Mesenteric fat pad (tissue), 1 donor: ENCODE measurements at regions not wholly inside any gene's neighbourhood (a gene's known extent, or its start where the extent isn't known, plus 50 kb on each side); places are given as distances from the start of the nearest gene placed in this dataset.
"Not testable (repeated sequence)": the region's sequence is repeated elsewhere in the genome, so short reads cannot be mapped to it uniquely, and the experiment has no call there.

Source experiments
- DNase-seq: peaks from one replicate; pipeline ENCODE4 v3.0.0-alpha.2; 2020; ENCODE audit warnings: low spot score
- donor health status: DM: yes; HTN: yes; CAD: no.

GRCh38 chr20:22844959-22845358 is 190.2 kb upstream of the SSTR4 start:
- no peak for DNase-seq

GRCh38 chr20:22846863-22847262 is 188.2 kb upstream of the SSTR4 start:
- DNase-seq: no peak

- no peak for DNase-seq
Observed at GRCh38 chr20:22848364-22848763, 186.7 kb upstream of the SSTR4 start.

- DNase-seq: not testable (repeated sequence)
Observed at GRCh38 chr20:22851679-22852346, 183.3 kb upstream of the SSTR4 start.

- DNase-seq: no peak
Observed at GRCh38 chr20:22861231-22861980, 173.7 kb upstream of the SSTR4 start.

- DNase-seq: no peak
Observed at GRCh38 chr20:22861990-22862389, 173.1 kb upstream of the SSTR4 start.

DNA sequence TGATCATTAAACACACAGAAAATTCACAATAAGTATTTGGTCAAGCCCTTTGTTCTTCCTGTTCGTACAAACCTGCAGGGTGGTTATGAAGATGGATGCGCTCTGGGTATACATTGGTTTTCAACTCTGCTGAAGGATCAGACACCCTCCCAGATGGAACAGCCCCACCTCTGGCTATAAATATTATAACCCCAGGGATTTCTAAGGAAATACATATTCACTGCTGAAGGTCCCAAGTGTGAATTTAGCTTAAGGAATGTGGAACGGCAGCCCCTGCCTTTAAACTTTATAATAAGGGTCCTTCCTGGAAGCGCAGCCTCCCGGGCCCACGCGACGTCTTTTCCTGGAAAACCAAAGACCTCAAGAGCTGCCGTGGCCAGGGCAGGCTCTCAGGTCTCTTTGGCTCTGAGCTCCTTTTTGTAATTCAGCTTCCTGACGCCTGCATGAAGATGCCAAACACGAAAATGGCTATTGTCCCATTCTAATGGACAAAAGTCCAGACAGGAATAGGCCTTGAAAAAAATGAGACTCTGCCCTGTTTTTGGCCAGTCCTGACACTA is 172.4 kb upstream of the SSTR4 start:
- no peak for DNase-seq

DNA sequence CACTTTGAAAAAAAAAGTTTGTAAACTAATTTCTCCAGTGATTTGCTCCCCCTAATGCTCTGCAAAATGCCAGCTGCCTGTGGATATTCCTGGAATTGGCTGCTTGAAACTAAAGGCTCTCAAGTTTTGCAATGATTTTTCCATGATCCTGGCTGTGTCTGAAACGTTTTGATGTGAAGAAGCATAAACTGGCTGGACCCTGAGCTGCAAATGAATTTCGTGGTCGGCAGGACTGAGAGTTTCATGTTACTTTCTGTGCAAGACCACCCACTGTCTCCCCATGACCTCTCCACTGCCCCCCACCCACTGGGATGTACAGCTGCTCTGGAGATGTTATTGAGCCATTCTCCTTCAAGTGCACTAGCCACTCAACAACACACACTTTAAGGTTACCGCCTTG is 171.3 kb upstream of the SSTR4 start:
- DNase-seq: no peak

- DNase-seq: no peak
Observed at GRCh38 chr20:22866812-22867341, 168.2 kb upstream of the SSTR4 start.

GRCh38 chr20:22878166-22878565 is 156.9 kb upstream of the SSTR4 start:
- no peak for DNase-seq

DNA sequence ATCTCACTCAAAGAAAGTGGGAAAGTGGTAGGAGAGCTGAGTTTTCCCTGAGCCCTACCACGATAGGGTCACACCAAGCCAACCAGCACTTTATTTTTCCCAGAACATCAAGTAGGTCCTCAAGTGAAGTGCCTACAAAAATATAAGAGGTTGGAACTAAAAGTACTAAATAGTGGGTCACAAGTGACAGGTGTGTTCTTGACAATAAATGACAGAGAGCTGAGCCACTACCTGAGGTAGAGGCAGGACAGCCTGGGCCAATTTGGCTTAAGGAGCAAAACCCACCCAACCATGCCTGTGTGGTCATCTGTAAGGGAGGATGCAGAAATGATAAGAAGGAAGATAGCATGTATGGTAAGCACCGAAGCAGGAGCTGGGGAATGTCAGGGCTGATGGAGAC is 154.8 kb upstream of the SSTR4 start:
- no peak for DNase-seq

GRCh38 chr20:22887796-22888195 is 147.3 kb upstream of the SSTR4 start:
- DNase-seq: no peak

GRCh38 chr20:22890594-22891300 is 144.4 kb upstream of the SSTR4 start:
- DNase-seq: no peak

GRCh38 chr20:22901164-22901563 is 133.9 kb upstream of the SSTR4 start:
- DNase-seq: no peak

DNA sequence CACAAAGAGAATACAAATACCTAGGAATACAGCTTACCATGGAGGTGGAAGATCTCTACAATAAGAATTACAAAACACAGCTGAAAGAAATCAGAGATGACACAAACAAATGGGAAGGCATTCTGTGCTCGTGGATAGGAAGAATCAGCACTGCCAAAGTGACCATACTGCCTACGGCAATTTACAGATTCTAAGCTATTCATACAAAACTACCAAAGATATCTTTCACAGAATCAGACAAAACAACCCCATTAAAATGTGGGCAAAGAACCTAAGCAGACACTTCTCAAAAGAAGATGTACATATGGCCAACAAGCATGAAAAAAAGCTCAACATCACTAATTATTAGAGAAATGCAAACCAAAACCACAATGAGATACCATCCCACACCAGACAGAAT is 133.2 kb upstream of the SSTR4 start:
- DNase-seq: no peak

- DNase-seq: no peak
Observed at GRCh38 chr20:22904386-22904785, 130.7 kb upstream of the SSTR4 start.

DNA sequence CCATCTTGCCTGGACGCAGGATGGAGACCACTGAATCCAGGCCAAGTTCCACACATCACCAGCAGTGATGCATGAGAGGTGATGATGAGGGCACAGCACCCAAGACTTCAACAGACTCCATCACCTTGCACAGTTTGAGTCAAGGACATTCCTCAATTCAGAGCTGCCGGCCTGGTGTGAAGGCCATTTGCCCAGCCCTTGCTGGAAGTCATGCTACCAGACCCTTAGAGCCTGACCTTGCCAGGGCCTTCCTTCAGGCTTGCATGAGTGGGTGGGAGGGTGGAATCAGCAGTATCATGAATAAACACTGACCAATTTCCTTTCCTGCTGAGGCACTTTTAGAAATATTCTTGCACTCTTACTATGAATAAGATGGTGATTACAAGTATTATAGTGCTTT is 130.2 kb upstream of the SSTR4 start:
- no peak for DNase-seq

- no peak for DNase-seq
Observed at GRCh38 chr20:22905658-22906057, 129.5 kb upstream of the SSTR4 start.

DNA sequence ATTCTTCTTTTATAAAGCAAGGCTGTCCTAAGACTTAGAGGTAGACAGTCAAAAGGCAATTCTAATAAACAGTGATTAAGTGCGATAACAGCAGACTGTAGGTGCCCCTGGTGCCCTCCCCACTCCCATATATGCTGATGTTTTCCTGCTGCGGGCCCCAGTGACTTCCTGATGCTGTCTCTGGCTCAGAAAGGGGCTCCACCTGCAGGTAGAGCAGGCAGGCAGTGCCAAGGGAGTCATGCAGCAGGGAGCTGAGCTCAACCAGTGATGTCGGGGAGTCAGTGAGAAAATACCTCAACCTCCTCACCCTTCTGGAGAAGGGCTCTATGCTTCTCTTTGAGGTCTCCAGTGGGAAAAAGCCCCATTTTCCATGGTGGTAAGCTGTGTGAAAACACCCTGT is 126.7 kb upstream of the SSTR4 start:
- no peak for DNase-seq

GRCh38 chr20:22908944-22909343 is 126.2 kb upstream of the SSTR4 start:
- DNase-seq: no peak

- DNase-seq: no peak
Observed at GRCh38 chr20:22909436-22909835, 125.7 kb upstream of the SSTR4 start.
